Endodermal cell (in vitro differentiated cells): ENCODE measurements at regions not wholly inside any gene's neighbourhood (a gene's known extent, or its start where the extent isn't known, plus 50 kb on each side); places are given as distances from the start of the nearest gene placed in this dataset.

ENCODE experiments used
- DNase-seq: peaks from one replicate; pipeline ENCODE4 v3.0.0-alpha.2; 2017
- H3K27ac ChIP-seq: 2 replicates; pipeline ENCODE4 v1.5.1; 2013; ENCODE audit warnings: mild to moderate bottlenecking, low read depth, low read length, moderate library complexity
- H3K27me3 ChIP-seq: 2 replicates; pipeline ENCODE4 v1.6.1; 2013; ENCODE audit warnings: mild to moderate bottlenecking, low read length, moderate library complexity; ENCODE audit not compliant: insufficient read depth, control insufficient read depth, poor library complexity, severe bottlenecking
- H3K36me3 ChIP-seq: 2 replicates; pipeline ENCODE4 v1.7.0; 2013; ENCODE audit warnings: mild to moderate bottlenecking, low read length, moderate library complexity; ENCODE audit not compliant: control insufficient read depth, insufficient read depth
- H3K4me1 ChIP-seq: one replicate; pipeline ENCODE4 v1.7.0; 2013; ENCODE audit warnings: low read length; ENCODE audit not compliant: control insufficient read depth, insufficient read depth
- H3K4me3 ChIP-seq: 2 replicates; pipeline ENCODE4 v1.5.1; 2013; ENCODE audit warnings: mild to moderate bottlenecking, low read length, moderate library complexity
- H3K9ac ChIP-seq: 2 replicates; pipeline ENCODE4 v1.6.1; 2013; ENCODE audit warnings: mild to moderate bottlenecking, low read length, moderate library complexity; ENCODE audit not compliant: poor library complexity, severe bottlenecking; ENCODE audit errors: extremely low read depth
- H3K9me3 ChIP-seq: 2 replicates; pipeline ENCODE4 v1.6.1; 2013; ENCODE audit warnings: mild to moderate bottlenecking, low read length, moderate library complexity; ENCODE audit not compliant: control insufficient read depth
- H3K27ac Mint-ChIP-seq: 2 replicates; pipeline ENCODE4 v1.8.0; 2020; ENCODE audit warnings: mixed read lengths
- H3K27me3 Mint-ChIP-seq: 2 replicates; pipeline ENCODE4 v1.8.0; 2021; ENCODE audit warnings: mild to moderate bottlenecking, mixed read lengths; ENCODE audit not compliant: insufficient read depth
- H3K36me3 Mint-ChIP-seq: 2 replicates; pipeline ENCODE4 v1.8.0; 2020; ENCODE audit warnings: low read depth, mixed read lengths
- H3K4me1 Mint-ChIP-seq: 2 replicates; pipeline ENCODE4 v1.8.0; 2020; ENCODE audit warnings: mixed read lengths
- H3K4me3 Mint-ChIP-seq: 2 replicates; pipeline ENCODE4 v1.8.0; 2020; ENCODE audit warnings: mild to moderate bottlenecking, moderate library complexity, mixed read lengths
- H3K9me3 Mint-ChIP-seq: 2 replicates; pipeline ENCODE4 v1.8.0; 2020; ENCODE audit warnings: mild to moderate bottlenecking, mixed read lengths
- CTCF ChIP-seq: fragments of 200-600 bp; sonication (generic); conservative IDR thresholded peaks from 2 replicates; pipeline ENCODE4 v1.5.0; 2021; ENCODE audit warnings: antibody characterized with exemption, mild to moderate bottlenecking
- WGBS, 2 experiments: methylation state at CpG; one replicate each; pipeline versions ENCODE4 v1.1.5 to v1.1.7; 2013; ENCODE audit warnings: missing lambda C conversion rate in 2 of 2, mixed read lengths in 1 of 2; ENCODE audit not compliant: insufficient coverage in 1 of 2, insufficient read length in 1 of 2; 5-methylcytosine and 5-hydroxymethylcytosine counted together

- Mint-ChIP-seq H3K27ac (no peak overlapping the region), H3K9me3 (no peaks in the 10 kb centered on the region), H3K4me3 (no peak overlapping the region), H3K4me1 (no peaks in the 10 kb centered on the region), H3K27me3 (no peaks in the 10 kb centered on the region), H3K36me3 (no peaks in the 10 kb centered on the region)
- Histone ChIP-seq H3K4me3 (no peak overlapping the region), H3K9ac (no peak overlapping the region), H3K27ac (no peak overlapping the region), H3K9me3 (no peaks in the 10 kb centered on the region), H3K27me3 (no peaks in the 10 kb centered on the region), H3K36me3 (no peaks in the 10 kb centered on the region), H3K4me1 (no peaks in the 10 kb centered on the region)
- DNase-seq = peak; percentile 64
- WGBS, 2 experiments = 33 to 64% methylated on average over 1 to 5 of the region's 6 CpGs
- TF ChIP-seq CTCF = peak; percentile 95
These were observed 405.3 kb upstream of the HS3ST5 start for GRCh38 chr6:114747995-114748625.

GRCh38 chr6:114740547-114740946, 397.7 kb upstream of the HS3ST5 start:
- TF ChIP-seq CTCF = no peak
- Mint-ChIP-seq H3K4me1 (no peaks in the 10 kb centered on the region), H3K36me3 (no peaks in the 10 kb centered on the region), H3K27me3 (no peaks in the 10 kb centered on the region), H3K9me3 (no peaks in the 10 kb centered on the region), H3K4me3 (no peak overlapping the region), H3K27ac (no peak overlapping the region)
- WGBS, 2 experiments = 94 to 100% methylated on average over 1 of the region's 2 CpGs
- H3K9me3 ChIP-seq = no peaks in the 10 kb centered on the region
- no peak overlapping the region for H3K9ac ChIP-seq
- no peaks in the 10 kb centered on the region for H3K36me3 ChIP-seq
- H3K4me1 ChIP-seq = no peaks in the 10 kb centered on the region
- no peak for DNase-seq
- H3K27me3 ChIP-seq = no peaks in the 10 kb centered on the region
- no peak overlapping the region for H3K4me3 ChIP-seq
- no peak overlapping the region for H3K27ac ChIP-seq

- H3K27ac Mint-ChIP-seq = no peak overlapping the region
- WGBS, 2 experiments = 86 to 100% methylated on average over 1 of the region's 1 CpG
- H3K4me1 ChIP-seq = no peaks in the 10 kb centered on the region
These were observed 396.8 kb upstream of the HS3ST5 start for GRCh38 chr6:114739656-114740055.

More at GRCh38 chr6:114739656-114740055, 396.8 kb upstream of the HS3ST5 start:
- no peak for TF ChIP-seq CTCF
- Histone ChIP-seq H3K27me3 (no peaks in the 10 kb centered on the region), H3K9me3 (no peaks in the 10 kb centered on the region), H3K4me3 (no peak overlapping the region), H3K27ac (no peak overlapping the region), H3K9ac (no peak overlapping the region), H3K36me3 (no peaks in the 10 kb centered on the region)
- no peaks in the 10 kb centered on the region for H3K27me3 Mint-ChIP-seq
- no peaks in the 10 kb centered on the region for H3K4me1 Mint-ChIP-seq
- H3K4me3 Mint-ChIP-seq = no peak overlapping the region
- no peaks in the 10 kb centered on the region for H3K36me3 Mint-ChIP-seq
- DNase-seq = no peak
- no peaks in the 10 kb centered on the region for H3K9me3 Mint-ChIP-seq
